Osteocyte (in vitro differentiated cells): ENCODE measurements at regions not wholly inside any gene's neighbourhood (a gene's known extent, or its start where the extent isn't known, plus 50 kb on each side); places are given as distances from the start of the nearest gene placed in this dataset.

Experiments
- DNase-seq: peaks from one replicate; pipeline ENCODE4 v3.0.0; 2021; ENCODE audit warnings: mixed read lengths; ENCODE audit not compliant: unreplicated experiment; ENCODE audit errors: extremely low spot score
- H3K27ac Mint-ChIP-seq: one replicate; pipeline ENCODE4 v1.8.0; 2021; ENCODE audit warnings: mild to moderate bottlenecking, mixed read lengths; ENCODE audit not compliant: unreplicated experiment
- H3K27me3 Mint-ChIP-seq: one replicate; pipeline ENCODE4 v1.8.0; 2021; ENCODE audit warnings: mixed read lengths; ENCODE audit not compliant: unreplicated experiment
- H3K36me3 Mint-ChIP-seq: one replicate; pipeline ENCODE4 v1.8.0; 2021; ENCODE audit warnings: mixed read lengths; ENCODE audit not compliant: unreplicated experiment
- H3K4me1 Mint-ChIP-seq: one replicate; pipeline ENCODE4 v1.8.0; 2021; ENCODE audit warnings: mixed read lengths; ENCODE audit not compliant: unreplicated experiment
- H3K4me3 Mint-ChIP-seq: one replicate; pipeline ENCODE4 v1.8.0; 2021; ENCODE audit warnings: mild to moderate bottlenecking, moderate library complexity, mixed read lengths; ENCODE audit not compliant: unreplicated experiment
- H3K9me3 Mint-ChIP-seq: one replicate; pipeline ENCODE4 v1.8.0; 2021; ENCODE audit warnings: mixed read lengths; ENCODE audit not compliant: unreplicated experiment
- CTCF ChIP-seq: fragments of 200-600 bp; sonication (generic); IDR thresholded peaks from 2 replicates; pipeline ENCODE4 v1.5.0; 2021; ENCODE audit warnings: antibody characterized with exemption, mild to moderate bottlenecking, moderate library complexity

- Mint-ChIP-seq H3K9me3 (no peaks in the 10 kb centered on the region), H3K4me3 (no peak overlapping the region), H3K27ac (no peak overlapping the region), H3K36me3 (no peaks in the 10 kb centered on the region), H3K4me1 (no peaks in the 10 kb centered on the region), H3K27me3 (peaks cover 18% of the 10 kb centered on the region)
- DNase-seq, result no peak
- no peak for TF ChIP-seq CTCF
Measured at GRCh38 chrX:110477593-110478228, 119.1 kb downstream of the RTL9 start.

GRCh38 chrX:110491846-110492620 is 133.4 kb downstream of the RTL9 start:
- Mint-ChIP-seq H3K27ac (no peak overlapping the region), H3K36me3 (no peaks in the 10 kb centered on the region), H3K4me1 (no peaks in the 10 kb centered on the region), H3K4me3 (no peak overlapping the region), H3K27me3 (peaks cover 24% of the 10 kb centered on the region), H3K9me3 (no peaks in the 10 kb centered on the region)
- TF ChIP-seq CTCF, result no peak
- DNase-seq, result no peak

GRCh38 chrX:110504947-110505346 is 146.3 kb downstream of the RTL9 start:
- no peak for DNase-seq
- Mint-ChIP-seq H3K27ac (no peak overlapping the region), H3K9me3 (no peaks in the 10 kb centered on the region), H3K4me1 (peaks cover 3% of the 10 kb centered on the region), H3K36me3 (no peaks in the 10 kb centered on the region), H3K27me3 (peaks cover 7% of the 10 kb centered on the region), H3K4me3 (no peak overlapping the region)
- TF ChIP-seq CTCF, result no peak

- no peak for TF ChIP-seq CTCF
- no peaks in the 10 kb centered on the region for H3K9me3 Mint-ChIP-seq
- H3K27ac Mint-ChIP-seq, result no peak overlapping the region
- peaks cover 3% of the 10 kb centered on the region for H3K27me3 Mint-ChIP-seq
- DNase-seq, result no peak
- no peaks in the 10 kb centered on the region for H3K36me3 Mint-ChIP-seq
- peaks cover 4% of the 10 kb centered on the region for H3K4me1 Mint-ChIP-seq
- H3K4me3 Mint-ChIP-seq, result no peak overlapping the region
Measured at GRCh38 chrX:110509755-110510532, 151.3 kb downstream of the RTL9 start.

- TF ChIP-seq CTCF, result no peak
- H3K27me3 Mint-ChIP-seq, result no peaks in the 10 kb centered on the region
- H3K36me3 Mint-ChIP-seq, result no peaks in the 10 kb centered on the region
- H3K9me3 Mint-ChIP-seq, result no peaks in the 10 kb centered on the region
- H3K27ac Mint-ChIP-seq, result no peak overlapping the region
- peaks cover 4% of the 10 kb centered on the region for H3K4me1 Mint-ChIP-seq
- DNase-seq, result no peak
- no peak overlapping the region for H3K4me3 Mint-ChIP-seq
Measured at GRCh38 chrX:110511238-110511637, 152.6 kb downstream of the RTL9 start.
